B cell (primary cell): ENCODE measurements at regions not wholly inside any gene's neighbourhood (a gene's known extent, or its start where the extent isn't known, plus 50 kb on each side); places are given as distances from the start of the nearest gene placed in this dataset.

Experiments used
- CTCF ChIP-seq: fragments of 200-600 bp; IDR thresholded peaks from one replicate; pipeline ENCODE4 v1.8.0; 2022; ENCODE audit warnings: antibody characterized with exemption, mild to moderate bottlenecking
- EZH2 ChIP-seq: IDR thresholded peaks from 2 replicates; pipeline ENCODE4 v1.6.1; 2012; ENCODE audit warnings: borderline replicate concordance, low read depth, mild to moderate bottlenecking, moderate library complexity, low read length; ENCODE audit not compliant: insufficient read depth, poor library complexity, severe bottlenecking

- TF ChIP-seq CTCF = no peak
- TF ChIP-seq EZH2 = no peak
Measured at GRCh38 chr2:234626566-234627130, 129.8 kb upstream of the ARL4C start.
